Eye (tissue), 1 donor: ENCODE measurements at regions not wholly inside any gene's neighbourhood (a gene's known extent, or its start where the extent isn't known, plus 50 kb on each side); places are given as distances from the start of the nearest gene placed in this dataset.
A peak's percentile ranks its signal among the peaks of the same experiment; 100 is the strongest.

Experiments
- DNase-seq: peaks from one replicate; pipeline ENCODE4 v3.0.0-alpha.2; 2015

GRCh38 chr1:81613803-81614202 is 186.9 kb upstream of the ADGRL2 start:
- DNase-seq, result no peak

DNA sequence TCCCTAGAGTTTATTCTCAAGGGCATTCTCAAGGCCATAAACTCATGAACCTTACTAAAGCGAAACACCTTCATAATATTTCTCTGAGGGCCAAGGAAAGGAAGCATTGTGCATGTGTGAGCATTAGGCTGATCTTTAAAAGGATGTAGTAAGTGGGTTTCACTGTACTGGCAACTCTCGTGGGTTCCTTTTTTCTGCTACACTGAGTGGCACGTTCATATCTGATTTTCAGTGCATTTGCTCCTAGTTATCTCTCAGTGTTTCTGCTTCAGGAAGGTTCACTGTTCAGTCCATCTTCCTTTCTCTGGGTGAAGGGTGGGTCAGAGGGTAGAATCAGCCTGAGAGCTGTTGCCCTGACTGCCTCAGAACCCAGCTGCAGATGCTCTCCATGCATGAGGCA is 192.8 kb upstream of the ADGRL2 start:
- peak; percentile 51 for DNase-seq

DNA sequence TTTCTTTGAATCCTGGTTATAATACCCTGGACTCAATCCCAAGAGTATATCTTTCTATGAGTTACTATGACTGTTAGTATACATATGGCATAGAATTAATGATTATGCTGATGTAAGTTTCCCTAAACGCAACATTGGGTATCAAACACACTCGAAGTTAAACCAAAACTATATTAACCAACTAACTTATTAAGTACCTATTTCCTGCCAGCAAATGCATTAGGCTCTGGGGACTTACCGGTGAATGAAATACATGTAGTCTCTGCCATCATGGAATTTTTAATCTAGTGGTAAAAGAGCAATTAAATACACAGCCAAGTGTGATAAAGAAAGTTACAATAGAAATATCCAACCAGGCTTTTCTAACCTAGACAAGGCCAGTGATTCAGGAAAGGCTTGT is 193.6 kb upstream of the ADGRL2 start:
- no peak for DNase-seq

- DNase-seq, result no peak
Measured at GRCh38 chr1:81606656-81607055, 194.1 kb upstream of the ADGRL2 start.

GRCh38 chr1:81605023-81605422 is 195.7 kb upstream of the ADGRL2 start:
- DNase-seq, result no peak

GRCh38 chr1:81600878-81601622 is 199.7 kb upstream of the ADGRL2 start:
- DNase-seq, result peak; percentile 45

DNA sequence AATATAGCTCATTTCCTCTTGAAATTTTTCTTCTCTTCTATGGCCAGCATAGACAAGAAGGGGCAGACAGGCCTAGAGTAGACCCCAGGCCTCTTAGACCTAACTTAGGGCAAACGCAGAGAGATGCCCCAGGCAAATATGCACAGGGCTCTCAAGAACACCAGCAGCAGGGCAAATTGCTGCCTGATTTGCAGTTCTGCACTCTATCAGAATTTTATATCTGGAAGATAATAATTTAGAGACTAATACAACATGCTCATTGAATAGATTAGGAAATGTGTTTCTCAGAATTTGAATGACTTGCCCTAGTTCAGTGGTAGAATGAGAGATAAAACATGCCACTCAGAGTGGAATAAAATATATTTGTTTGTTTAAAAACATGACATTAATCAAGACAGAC is 200.4 kb upstream of the ADGRL2 start:
- no peak for DNase-seq

GRCh38 chr1:81598623-81599022 is 202.1 kb upstream of the ADGRL2 start:
- no peak for DNase-seq

- no peak for DNase-seq
Measured at GRCh38 chr1:81597720-81598426, 202.9 kb upstream of the ADGRL2 start.

- DNase-seq, result no peak
Measured at GRCh38 chr1:81596341-81596740, 204.4 kb upstream of the ADGRL2 start.

- no peak for DNase-seq
Measured at GRCh38 chr1:81594206-81594605, 206.5 kb upstream of the ADGRL2 start.

- no peak for DNase-seq
Measured at GRCh38 chr1:81592233-81592632, 208.5 kb upstream of the ADGRL2 start.

DNA sequence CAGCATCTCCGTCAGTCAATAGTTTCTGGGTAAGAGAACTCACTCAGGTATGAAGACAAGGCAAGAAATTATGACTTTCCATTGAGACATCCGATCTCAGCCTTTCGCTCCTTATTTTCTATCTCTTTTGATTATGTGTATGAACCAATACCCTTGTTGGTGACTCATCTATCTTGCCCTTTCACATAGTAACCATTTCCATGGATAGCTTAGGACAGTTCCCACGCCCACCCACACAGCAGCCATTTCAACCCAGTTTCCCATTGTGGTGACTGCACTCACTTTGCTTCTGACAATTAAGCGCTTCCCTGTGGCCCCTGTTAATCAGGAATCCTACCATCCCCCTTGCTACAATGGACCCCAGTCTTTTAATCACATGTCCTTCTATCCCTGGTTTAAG is 210.6 kb upstream of the ADGRL2 start:
- DNase-seq, result no peak

- no peak for DNase-seq
Measured at GRCh38 chr1:81588149-81588548, 212.6 kb upstream of the ADGRL2 start.

DNA sequence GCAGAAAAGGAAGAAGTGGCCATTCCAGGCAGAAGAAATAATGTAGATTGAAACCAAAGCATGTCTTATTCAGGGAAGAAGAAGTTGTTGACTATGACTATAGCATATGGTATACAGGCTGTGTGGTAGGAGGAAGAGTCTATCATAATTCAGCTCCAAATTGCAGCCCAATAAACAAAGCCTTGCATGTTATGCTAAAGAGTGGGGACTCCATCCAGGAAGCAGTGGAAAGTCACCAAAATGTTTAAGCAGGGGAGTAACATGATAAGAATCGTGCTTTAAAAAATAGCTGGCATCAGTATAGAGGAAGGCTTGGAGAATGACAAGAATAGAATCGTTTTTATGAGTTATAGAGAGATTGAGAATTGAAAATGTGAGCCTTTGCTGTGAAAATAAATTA is 213.3 kb upstream of the ADGRL2 start:
- DNase-seq, result no peak

DNA sequence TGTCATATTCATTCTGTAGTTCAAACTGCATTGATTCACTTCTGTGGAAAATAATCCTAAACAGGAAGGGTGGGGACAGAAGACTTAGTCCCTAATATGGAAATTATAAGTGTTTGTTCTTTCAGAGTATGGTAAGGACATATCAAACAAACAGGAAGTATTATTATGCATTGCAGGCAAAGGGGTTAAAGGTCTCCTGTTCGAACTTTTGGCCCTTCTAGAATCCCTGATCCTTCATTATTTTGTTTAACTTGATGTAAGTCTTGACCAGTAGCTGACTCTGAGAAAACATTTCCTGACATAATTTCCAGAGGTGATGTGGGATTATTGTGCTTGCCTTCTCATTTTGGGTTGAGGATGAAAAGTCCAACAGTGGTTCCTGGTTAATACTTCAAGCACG is 215.4 kb upstream of the ADGRL2 start:
- DNase-seq, result no peak

GRCh38 chr1:81584398-81584797 is 216.3 kb upstream of the ADGRL2 start:
- DNase-seq, result no peak

GRCh38 chr1:81583878-81584277 is 216.9 kb upstream of the ADGRL2 start:
- no peak for DNase-seq

GRCh38 chr1:81582467-81582986 is 218.2 kb upstream of the ADGRL2 start:
- no peak for DNase-seq

- DNase-seq, result no peak
Measured at GRCh38 chr1:81578867-81579266, 221.9 kb upstream of the ADGRL2 start.

- DNase-seq, result peak; percentile 53
Measured at GRCh38 chr1:81577004-81577697, 223.6 kb upstream of the ADGRL2 start.

GRCh38 chr1:81574408-81574807 is 226.3 kb upstream of the ADGRL2 start:
- no peak for DNase-seq

DNA sequence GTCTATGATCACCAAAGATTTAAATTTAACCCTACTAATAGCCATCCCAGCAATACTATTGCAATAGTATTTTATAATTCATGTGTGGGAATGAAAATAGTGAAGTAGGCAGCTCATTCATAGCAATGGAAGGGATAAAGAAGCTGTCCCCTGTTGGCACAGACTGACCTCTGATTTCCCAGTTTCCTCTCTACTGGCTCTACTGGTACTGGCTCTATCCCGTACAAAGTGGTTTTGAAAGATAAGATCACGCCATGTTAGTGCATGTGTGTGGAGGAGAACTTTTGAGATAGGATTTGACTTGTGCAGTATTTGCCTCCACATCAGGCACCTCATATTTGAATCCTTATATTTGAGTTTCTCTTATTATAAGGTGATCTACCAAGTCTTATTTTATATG is 227.3 kb upstream of the ADGRL2 start:
- DNase-seq, result no peak

GRCh38 chr1:81571946-81572345 is 228.8 kb upstream of the ADGRL2 start:
- no peak for DNase-seq
